ENCODE measurements at regions not wholly inside any gene's neighbourhood (a gene's known extent, or its start where the extent isn't known, plus 50 kb on each side); places are given as distances from the start of the nearest gene placed in this dataset.
"Not testable (repeated sequence)": the region's sequence is repeated elsewhere in the genome, so short reads cannot be mapped to it uniquely, and the experiment has no call there.

DNA sequence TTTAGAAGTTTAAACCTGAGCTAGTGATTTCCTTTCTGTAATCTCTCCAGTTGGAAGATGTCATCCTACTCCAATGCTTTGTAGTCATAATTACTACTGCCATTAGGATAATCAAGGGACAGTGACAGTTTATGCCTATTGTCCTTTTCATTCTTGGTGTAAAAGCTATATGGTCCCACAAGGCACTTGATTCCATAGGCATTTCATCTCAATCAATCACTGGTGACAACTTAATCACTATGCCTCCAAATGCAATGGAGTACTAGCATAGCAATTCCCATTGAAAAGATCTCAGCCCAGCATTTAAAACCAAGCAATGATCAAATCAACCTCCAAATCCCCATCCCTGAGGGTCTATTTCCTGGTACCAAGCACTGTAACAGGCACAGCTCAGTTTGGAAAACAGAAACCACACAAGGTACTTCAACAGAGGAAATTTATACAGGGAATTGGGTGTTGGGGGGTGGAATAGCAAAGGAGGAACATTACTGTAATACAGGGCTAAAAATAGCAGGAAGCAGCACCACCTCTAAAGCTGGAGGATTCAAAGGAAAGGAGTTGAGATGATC lies 51.0 kb downstream of the FHIP2A start:
- DNase-seq (ENCODE audit: low spot score) (no peak), ATAC-seq (no peak)
- intact Hi-C loops (cut with DNase I), result no loop called here

- peak; percentile 64 for ATAC-seq
- intact Hi-C loops (cut with DNase I), result no loop called here
Observed at GRCh38 chr10:114874827-114875411, 53.3 kb downstream of the FHIP2A start.

DNA sequence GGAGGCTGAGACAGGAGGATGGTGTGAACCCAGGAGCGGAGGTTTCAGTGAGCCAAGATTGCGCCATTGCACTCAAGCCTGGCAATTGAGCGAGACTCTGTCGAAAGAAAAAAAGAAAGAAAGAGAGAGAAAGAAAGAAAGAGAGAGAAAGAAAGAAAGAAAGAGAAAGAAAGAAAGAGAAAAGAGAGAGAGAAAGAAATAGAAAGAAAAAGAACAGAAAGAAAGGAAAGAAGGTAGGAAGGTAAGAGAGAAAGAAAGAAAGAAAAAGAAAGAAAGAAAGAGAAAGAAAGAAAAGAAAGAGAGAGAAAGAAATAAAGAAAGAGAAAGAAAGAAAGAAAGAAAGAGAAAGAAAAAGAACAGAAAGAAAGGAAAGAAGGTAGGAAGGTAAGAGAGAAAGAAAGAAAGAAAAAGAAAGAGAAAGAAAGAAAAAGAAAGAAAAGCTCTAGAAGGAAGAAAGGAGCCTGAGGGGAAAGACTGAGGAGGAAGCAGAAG lies 54.1 kb downstream of the FHIP2A start:
- ATAC-seq; DNase-seq (ENCODE audit: low spot score); intact Hi-C loops (cut with DNase I): not testable (repeated sequence)

More at GRCh38 chr10:114874827-114875411, 53.3 kb downstream of the FHIP2A start:
- no peak for DNase-seq (ENCODE audit: low spot score)

DNA sequence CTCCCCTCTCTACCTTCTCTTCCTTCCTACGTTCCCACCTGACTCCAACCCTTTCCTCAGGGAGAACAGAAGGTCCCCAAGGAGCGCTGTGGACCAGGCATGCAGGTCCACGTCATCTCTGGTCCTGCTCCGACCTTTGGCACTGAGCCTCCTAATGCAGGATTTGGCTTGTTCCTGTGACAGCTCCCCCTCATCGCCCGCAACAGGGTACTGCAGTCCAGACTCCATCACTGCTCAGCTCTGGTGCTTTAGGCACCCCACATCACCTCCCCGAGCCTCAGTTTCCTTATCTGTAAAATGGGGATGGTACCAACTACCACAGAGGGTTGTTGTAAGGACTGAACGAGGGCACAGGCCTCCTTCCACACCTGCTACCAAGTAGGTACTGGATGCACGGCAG lies 54.6 kb downstream of the FHIP2A start:
- no peak for ATAC-seq
- DNase-seq (ENCODE audit: low spot score), result no peak
- intact Hi-C loops (cut with DNase I), result no loop called here

DNA sequence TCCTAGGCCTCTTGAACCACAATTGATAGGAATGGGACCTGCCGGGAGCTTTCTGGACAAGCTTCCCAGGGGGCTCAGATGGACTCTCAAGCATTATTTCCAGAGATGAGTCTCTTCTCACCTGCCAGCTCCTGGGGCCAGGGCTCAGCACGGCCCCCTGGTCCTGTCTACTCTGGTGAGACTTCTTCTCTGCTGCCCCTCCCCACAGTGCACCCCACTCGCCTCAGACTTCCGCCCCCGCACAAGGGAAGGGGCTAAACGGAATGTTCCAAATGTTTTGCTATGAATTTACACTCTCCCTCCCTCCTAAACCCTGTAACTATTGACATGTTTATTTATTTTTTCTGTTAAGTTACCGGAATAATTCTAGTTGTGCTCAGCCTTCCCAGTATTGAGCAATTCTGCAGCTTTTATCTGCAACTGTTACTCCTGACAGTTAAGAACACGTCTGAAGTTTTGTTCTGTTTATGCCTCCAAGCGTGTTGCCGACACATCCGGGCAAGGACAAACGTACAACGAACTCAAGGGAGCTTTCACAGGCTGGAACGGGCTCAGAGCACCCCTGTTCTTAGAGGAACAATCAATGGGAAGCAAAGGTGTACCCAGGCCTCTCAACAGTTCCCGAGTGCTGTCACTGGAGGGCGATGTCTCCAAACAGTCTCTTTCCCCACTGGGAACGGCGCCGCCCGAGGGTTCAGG lies 55.2 kb downstream of the FHIP2A start:
- intact Hi-C loops (cut with DNase I), result no loop called here
- peak; percentile 78 for DNase-seq (ENCODE audit: low spot score)
- peak; percentile 72 for ATAC-seq

GRCh38 chr10:114877301-114877644 lies 55.7 kb downstream of the FHIP2A start:
- ATAC-seq (no peak), DNase-seq (ENCODE audit: low spot score) (no peak)
- intact Hi-C loops (cut with DNase I), result no loop called here

DNA sequence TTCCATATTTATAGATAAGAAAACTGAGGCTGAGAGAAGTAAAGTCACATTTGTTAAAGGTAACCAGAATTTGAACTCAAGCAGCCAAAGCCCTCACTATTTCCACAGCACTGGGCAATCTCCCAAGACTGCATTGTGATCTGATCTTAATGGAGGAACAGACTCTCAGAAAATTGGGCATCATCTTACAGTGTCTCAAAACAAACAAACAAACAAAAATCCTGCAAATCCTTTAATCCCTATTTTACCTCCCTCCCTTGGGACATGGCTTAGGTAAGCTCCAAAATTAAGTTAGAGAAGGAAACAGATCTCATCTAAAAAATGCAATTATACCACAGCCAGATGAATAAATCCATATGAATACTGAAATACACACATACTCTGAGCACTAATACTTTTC lies 57.5 kb downstream of the FHIP2A start:
- no peak for DNase-seq (ENCODE audit: low spot score)
- no peak for ATAC-seq
- intact Hi-C loops (cut with DNase I), result no loop called here

GRCh38 chr10:114879541-114880158 lies 58.1 kb downstream of the FHIP2A start:
- ATAC-seq, result no peak
- intact Hi-C loops (cut with DNase I), result no loop called here
- no peak for DNase-seq (ENCODE audit: low spot score)

- DNase-seq (ENCODE audit: low spot score) (no peak), ATAC-seq (no peak)
- intact Hi-C loops (cut with DNase I), result no loop called here
Observed at GRCh38 chr10:114881417-114881816, 56.6 kb upstream of the TRUB1 start.

DNA sequence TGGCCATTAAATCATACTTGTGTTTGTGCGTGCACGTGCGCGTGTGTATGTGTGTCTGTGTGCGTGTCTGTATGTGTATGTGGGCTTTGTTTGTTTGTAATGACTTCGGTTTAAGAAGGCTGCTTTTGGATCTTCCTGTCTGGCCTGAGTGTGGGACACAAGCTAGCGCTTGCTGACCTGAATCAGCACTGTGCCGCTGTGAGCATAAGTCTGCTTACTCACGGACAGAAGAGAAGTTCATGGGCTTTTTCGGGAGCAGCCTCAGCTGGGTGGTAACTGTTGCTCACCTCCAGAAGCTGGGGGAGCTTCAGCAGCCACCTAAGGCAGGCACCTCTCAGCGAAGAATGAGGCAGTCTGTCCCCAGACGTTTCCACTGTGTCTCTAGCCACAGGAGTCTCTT lies 56.1 kb upstream of the TRUB1 start:
- intact Hi-C loops (cut with DNase I), result no loop called here
- no peak for ATAC-seq
- no peak for DNase-seq (ENCODE audit: low spot score)

DNA sequence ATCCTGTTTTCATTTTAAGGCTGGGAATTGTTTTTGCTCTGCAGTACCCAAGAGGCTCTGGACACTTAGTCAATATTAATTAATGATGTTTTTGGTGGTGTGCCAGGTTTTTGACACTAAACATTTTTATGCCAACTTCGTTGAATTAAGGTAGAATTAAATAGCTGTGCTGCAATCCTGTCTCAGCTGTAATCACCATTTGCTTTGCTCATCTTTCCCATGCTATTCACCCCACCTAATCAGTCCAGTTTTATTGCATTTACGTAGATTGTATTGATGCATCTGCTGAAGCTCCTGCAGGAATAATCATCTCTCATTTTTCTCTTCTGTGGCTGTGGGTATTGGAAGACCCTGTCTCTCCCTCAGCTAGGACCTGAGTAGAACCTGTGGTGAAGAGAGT lies 52.6 kb upstream of the TRUB1 start:
- ATAC-seq (no peak), DNase-seq (ENCODE audit: low spot score) (no peak)
- intact Hi-C loops (cut with DNase I), result no loop called here
